ENCODE measurements at regions not wholly inside any gene's neighbourhood (a gene's known extent, or its start where the extent isn't known, plus 50 kb on each side); places are given as distances from the start of the nearest gene placed in this dataset.

DNA sequence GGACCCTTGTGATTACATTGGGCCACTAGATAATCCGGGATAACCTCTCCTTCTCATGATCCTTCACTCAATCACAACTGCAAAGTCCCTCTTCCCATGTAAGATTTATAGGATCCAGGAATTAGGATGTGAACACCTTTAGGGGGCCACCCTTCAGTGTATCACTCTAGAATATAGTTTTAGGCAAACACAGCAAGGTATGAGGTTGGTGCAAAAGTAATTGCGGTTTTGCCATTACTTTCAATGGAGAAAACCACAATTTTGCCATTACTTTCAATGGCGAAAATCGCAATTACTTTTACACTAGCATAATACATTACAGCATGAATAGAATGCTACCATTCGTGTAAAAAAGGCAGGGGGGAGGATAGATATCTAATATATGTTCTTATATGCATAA lies 104.0 kb downstream of the BAMBI start:
- TF ChIP-seq, protein P1, sequence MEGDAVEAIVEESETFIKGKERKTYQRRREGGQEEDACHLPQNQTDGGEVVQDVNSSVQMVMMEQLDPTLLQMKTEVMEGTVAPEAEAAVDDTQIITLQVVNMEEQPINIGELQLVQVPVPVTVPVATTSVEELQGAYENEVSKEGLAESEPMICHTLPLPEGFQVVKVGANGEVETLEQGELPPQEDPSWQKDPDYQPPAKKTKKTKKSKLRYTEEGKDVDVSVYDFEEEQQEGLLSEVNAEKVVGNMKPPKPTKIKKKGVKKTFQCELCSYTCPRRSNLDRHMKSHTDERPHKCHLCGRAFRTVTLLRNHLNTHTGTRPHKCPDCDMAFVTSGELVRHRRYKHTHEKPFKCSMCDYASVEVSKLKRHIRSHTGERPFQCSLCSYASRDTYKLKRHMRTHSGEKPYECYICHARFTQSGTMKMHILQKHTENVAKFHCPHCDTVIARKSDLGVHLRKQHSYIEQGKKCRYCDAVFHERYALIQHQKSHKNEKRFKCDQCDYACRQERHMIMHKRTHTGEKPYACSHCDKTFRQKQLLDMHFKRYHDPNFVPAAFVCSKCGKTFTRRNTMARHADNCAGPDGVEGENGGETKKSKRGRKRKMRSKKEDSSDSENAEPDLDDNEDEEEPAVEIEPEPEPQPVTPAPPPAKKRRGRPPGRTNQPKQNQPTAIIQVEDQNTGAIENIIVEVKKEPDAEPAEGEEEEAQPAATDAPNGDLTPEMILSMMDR (IDR thresholded peaks at IDR 0.05; ENCODE audit: insufficient read depth, low read depth, low read length): no peak
- no peak overlapping the region for H3K4me3 ChIP-seq (ENCODE audit: low read depth, low read length)
- no peaks in the 10 kb centered on the region for H3K27me3 ChIP-seq (ENCODE audit: control insufficient read depth, insufficient read depth, low read length)
- H3K36me3 ChIP-seq (ENCODE audit: control insufficient read depth, insufficient read depth, low read length): no peaks in the 10 kb centered on the region
- DNase-seq (ENCODE audit: low read depth): no peak
- ChIA-PET CTCF (no interaction called here), POLR2A (no interaction called here)

DNA sequence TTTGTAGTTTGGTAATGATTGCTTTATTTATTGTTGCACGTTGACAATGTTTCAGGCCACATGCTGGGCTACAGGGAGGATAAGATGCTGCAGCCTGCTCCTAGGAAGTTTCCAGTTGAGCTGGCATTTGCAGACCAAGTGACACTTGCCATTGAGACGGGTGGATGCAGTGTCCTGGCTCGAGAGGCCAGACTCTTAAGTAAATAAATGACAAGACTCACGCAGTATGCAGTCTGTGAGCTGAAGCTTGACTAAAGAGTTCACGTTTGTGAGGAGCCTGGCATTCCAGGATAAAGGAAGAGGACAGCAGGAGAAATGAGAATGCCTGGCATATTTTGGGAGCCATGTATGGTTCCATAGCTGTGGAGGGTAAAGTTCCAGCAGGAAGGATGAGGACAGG lies 105.8 kb downstream of the BAMBI start:
- no peaks in the 10 kb centered on the region for H3K36me3 ChIP-seq (ENCODE audit: control insufficient read depth, insufficient read depth, low read length)
- peaks cover 2% of the 10 kb centered on the region; the same call in 1 of the 2 replicates for H3K27me3 ChIP-seq (ENCODE audit: control insufficient read depth, insufficient read depth, low read length)
- TF ChIP-seq, protein P1 (IDR thresholded peaks at IDR 0.05; ENCODE audit: insufficient read depth, low read depth, low read length): no peak
- CTCF ChIA-PET: no interaction called here
- POLR2A ChIA-PET: interaction anchor here (0.5 kb wide), 1 partner anchor 434 kb away, joined by 3 read pairs; no protein-coding TSS in a partner anchor
- DNase-seq (ENCODE audit: low read depth): no peak
- no peak overlapping the region for H3K4me3 ChIP-seq (ENCODE audit: low read depth, low read length)

DNA sequence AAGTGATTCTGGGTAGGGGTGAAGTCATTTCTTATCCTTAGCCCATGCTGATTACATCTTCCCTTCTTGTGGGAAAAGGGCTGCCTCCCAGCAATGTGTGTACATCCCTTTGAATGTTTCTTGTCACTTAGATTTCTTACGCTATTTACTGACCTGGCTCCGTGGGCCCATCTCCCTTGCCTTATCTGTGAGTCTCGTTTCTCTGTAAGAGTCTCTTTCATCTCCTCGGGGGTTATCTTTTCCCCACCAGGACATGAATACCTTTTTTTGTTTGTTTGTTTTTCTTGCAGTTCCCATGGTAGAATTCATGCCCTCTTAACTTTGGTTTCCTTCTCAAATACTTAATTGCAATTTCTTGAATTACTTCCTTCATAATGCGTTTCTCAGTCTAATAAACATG lies 107.7 kb downstream of the BAMBI start:
- TF ChIP-seq, protein P1 (IDR thresholded peaks at IDR 0.05; ENCODE audit: insufficient read depth, low read depth, low read length): no peak
- ChIA-PET CTCF (interaction anchor here (1.4 kb wide), 1 partner anchor 16 kb away, joined by 3 read pairs; no protein-coding TSS in a partner anchor), POLR2A (no interaction called here)
- DNase-seq (ENCODE audit: low read depth): no peak
- Histone ChIP-seq H3K4me3 (ENCODE audit: low read depth, low read length) (no peak overlapping the region), H3K27me3 (ENCODE audit: control insufficient read depth, insufficient read depth, low read length) (peaks cover 10% of the 10 kb centered on the region), H3K36me3 (ENCODE audit: control insufficient read depth, insufficient read depth, low read length) (no peaks in the 10 kb centered on the region)

DNA sequence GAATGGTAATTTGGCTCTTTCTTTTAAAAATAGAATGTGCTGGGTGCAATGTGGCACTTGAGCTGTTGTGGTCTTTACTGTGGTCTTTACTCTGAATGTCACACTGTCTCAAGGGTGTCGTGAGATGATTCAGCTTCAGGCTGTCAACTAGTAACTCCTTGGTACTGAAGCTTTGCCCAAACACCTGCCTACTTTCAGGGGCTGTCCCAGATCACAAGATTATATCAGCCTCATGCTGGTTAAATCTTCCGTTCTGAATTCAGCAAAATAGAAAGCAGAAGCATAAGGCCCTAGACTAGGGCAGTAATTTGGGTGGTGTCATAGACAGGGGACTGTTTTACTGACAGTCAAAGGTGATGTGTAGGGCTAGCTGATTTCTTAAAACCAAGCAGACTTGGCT lies 110.9 kb downstream of the BAMBI start:
- Histone ChIP-seq H3K36me3 (ENCODE audit: control insufficient read depth, insufficient read depth, low read length) (no peaks in the 10 kb centered on the region), H3K27me3 (ENCODE audit: control insufficient read depth, insufficient read depth, low read length) (peaks cover 16% of the 10 kb centered on the region), H3K4me3 (ENCODE audit: low read depth, low read length) (no peak overlapping the region)
- TF ChIP-seq, protein P1 (IDR thresholded peaks at IDR 0.05; ENCODE audit: insufficient read depth, low read depth, low read length): no peak
- DNase-seq (ENCODE audit: low read depth): no peak
- ChIA-PET CTCF (interaction anchor here (0.6 kb wide), 1 partner anchor 13 kb away, joined by 3 read pairs; no protein-coding TSS in a partner anchor), POLR2A (no interaction called here)

DNA sequence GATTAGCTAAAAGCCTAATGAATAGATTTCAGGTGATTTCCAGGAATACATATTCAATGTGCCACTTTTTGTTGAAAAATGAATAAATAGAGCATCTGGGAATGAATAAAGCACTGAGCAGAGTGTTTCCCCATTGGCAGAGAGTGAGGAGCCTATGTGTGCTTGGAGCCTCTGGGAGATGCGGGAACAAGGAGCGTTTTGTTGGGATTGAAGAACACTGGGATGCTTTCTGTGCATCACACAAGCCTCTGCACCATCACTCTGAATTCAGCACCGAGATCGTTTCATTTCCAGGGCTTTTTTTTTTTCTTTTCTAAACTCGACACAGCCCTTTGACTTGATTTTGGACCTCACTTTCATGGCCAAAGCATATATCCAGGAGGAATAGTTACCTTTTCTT lies 111.4 kb downstream of the BAMBI start:
- Histone ChIP-seq H3K36me3 (ENCODE audit: control insufficient read depth, insufficient read depth, low read length) (no peaks in the 10 kb centered on the region), H3K4me3 (ENCODE audit: low read depth, low read length) (no peak overlapping the region), H3K27me3 (ENCODE audit: control insufficient read depth, insufficient read depth, low read length) (peaks cover 16% of the 10 kb centered on the region)
- TF ChIP-seq, protein P1 (IDR thresholded peaks at IDR 0.05; ENCODE audit: insufficient read depth, low read depth, low read length): no peak
- ChIA-PET CTCF (interaction anchor here (0.7 kb wide), 1 partner anchor 43 kb away, joined by 3 read pairs; no protein-coding TSS in a partner anchor), POLR2A (no interaction called here)
- no peak for DNase-seq (ENCODE audit: low read depth)

Measured in BJ (cell line).